Panc1 (cell line): ENCODE measurements at regions not wholly inside any gene's neighbourhood (a gene's known extent, or its start where the extent isn't known, plus 50 kb on each side); places are given as distances from the start of the nearest gene placed in this dataset.

Source experiments
- ATAC-seq: fragments of 200-7000 bp; cut with Tn5 transposase; 2 replicates; pipeline ENCODE4 v1.9.1; 2020; ENCODE audit warnings: mild to moderate bottlenecking, moderate library complexity
- BruUV-seq: library from RNA; stranded (reverse); fragments of 400-500 nt; replicated peaks from 2 replicates; lab custom pipeline; 2021; lab: Mats Ljungman, UMichigan
- CTCF ChIA-PET: fragments of 300-600 bp; sonication (Branson Sonifier 250); formaldehyde crosslinking; loops from one replicate; lab custom pipeline; 2022; ENCODE audit warnings: antibody characterized with exemption; lab: Charles Lee
- POLR2A ChIA-PET: fragments of 300-600 bp; sonication (Branson Sonifier 250); formaldehyde crosslinking; loops from one replicate; lab custom pipeline; 2022; ENCODE audit warnings: antibody characterized with exemption; lab: Charles Lee
- DNase-seq: peaks from one replicate; pipeline ENCODE4 v3.0.0-alpha.2; 2010; ENCODE audit warnings: low read depth, low spot score
- H3K27ac ChIP-seq: 2 replicates; pipeline ENCODE4 v1.5.1; 2011; ENCODE audit warnings: mild to moderate bottlenecking, low read length, inconsistent platforms
- H3K27me3 ChIP-seq: fragments of 200-500 bp; sonication (Bioruptor generic); 2 replicates; pipeline ENCODE4 v1.6.0; 2014; ENCODE audit warnings: low read length, inconsistent platforms; ENCODE audit not compliant: control insufficient read depth, insufficient read depth
- H3K36me3 ChIP-seq: fragments of 200-500 bp; sonication (Bioruptor generic); 2 replicates; pipeline ENCODE4 v1.5.1; 2014; ENCODE audit warnings: inconsistent platforms, mild to moderate bottlenecking, low read length, moderate library complexity; ENCODE audit not compliant: control insufficient read depth, insufficient read depth
- H3K4me1 ChIP-seq: 2 replicates; pipeline ENCODE4 v1.5.1; 2011; ENCODE audit warnings: inconsistent platforms, mild to moderate bottlenecking, low read length, moderate library complexity; ENCODE audit not compliant: control insufficient read depth, insufficient read depth
- H3K4me3 ChIP-seq, 2 experiments: 2 replicates each; pipeline ENCODE4 v1.5.1; 2011 to 2012; ENCODE audit warnings: low read depth in 2 of 2, low read length in 2 of 2, mild to moderate bottlenecking in 2 of 2, inconsistent platforms in 1 of 2, moderate library complexity in 1 of 2
- H3K9me3 ChIP-seq: fragments of 200-500 bp; sonication (Bioruptor generic); 2 replicates; pipeline ENCODE4 v1.5.1; 2014; ENCODE audit warnings: low read depth, mild to moderate bottlenecking, inconsistent platforms, low read length, moderate library complexity; ENCODE audit not compliant: control insufficient read depth, insufficient read depth
- CTCF ChIP-seq: fragments of 450-650 bp; IDR thresholded peaks from 2 replicates; pipeline ENCODE4 v1.5.1; 2017; ENCODE audit warnings: mild to moderate bottlenecking
- POLR2AphosphoS5 ChIP-seq: IDR thresholded peaks from 2 replicates; pipeline ENCODE4 v1.6.1; 2012; ENCODE audit warnings: mild to moderate bottlenecking, low read depth, low read length, moderate library complexity
- SIN3A ChIP-seq: IDR thresholded peaks from 2 replicates; pipeline ENCODE4 v1.6.1; 2012; ENCODE audit warnings: low read depth, mild to moderate bottlenecking, low read length, moderate library complexity, borderline replicate concordance; ENCODE audit not compliant: insufficient read depth
- TCF7L2 ChIP-seq: IDR thresholded peaks from 2 replicates; pipeline ENCODE4 v1.6.1; 2011; ENCODE audit warnings: mild to moderate bottlenecking, low read depth, low read length, inconsistent platforms
- in situ Hi-C: cut with HindIII; loops from 2 replicates; pipeline ENCODE4 v1.10.0; 2016; ENCODE audit warnings: low sequenced_read_pairs, low pct_unique_long_range_greater_than_20kb
- intact Hi-C: fragments of 100-400 bp; cut with micrococcal nuclease; formaldehyde crosslinking; loops from one replicate; pipeline ENCODE4 v1.10.0; 2022; ENCODE audit not compliant: unreplicated experiment
- TF ChIP-seq, protein P1 (sequence below), 2 experiments: IDR thresholded peaks; 2 replicates each; pipeline ENCODE4 v1.6.1; 2011 to 2012; ENCODE audit warnings: low read depth in 2 of 2, control low read depth in 1 of 2, low read length in 1 of 2, mild to moderate bottlenecking in 1 of 2, moderate library complexity in 1 of 2; ENCODE audit not compliant: insufficient read depth in 1 of 2

GRCh38 chrX:20372533-20372932, 105.8 kb upstream of the RPS6KA3 start:
- no peak overlapping the region for H3K4me3 ChIP-seq
- in situ Hi-C loops (no loop called here), intact Hi-C loops (no loop called here)
- BruUV-seq = no TSS peak
- no peaks in the 10 kb centered on the region for H3K27me3 ChIP-seq
- POLR2A ChIA-PET = no interaction called here
- no peaks in the 10 kb centered on the region for H3K36me3 ChIP-seq
- no peaks in the 10 kb centered on the region; the same call in 1 of the 2 replicates for H3K4me1 ChIP-seq
- CTCF ChIA-PET = no interaction called here
- H3K27ac ChIP-seq = no peak overlapping the region
- no peak for ATAC-seq
- H3K9me3 ChIP-seq = no peaks in the 10 kb centered on the region
- no peak for DNase-seq
- TF ChIP-seq CTCF (no peak), POLR2AphosphoS5 (no peak), SIN3A (no peak), TCF7L2 (no peak)
- TF ChIP-seq, protein P1, sequence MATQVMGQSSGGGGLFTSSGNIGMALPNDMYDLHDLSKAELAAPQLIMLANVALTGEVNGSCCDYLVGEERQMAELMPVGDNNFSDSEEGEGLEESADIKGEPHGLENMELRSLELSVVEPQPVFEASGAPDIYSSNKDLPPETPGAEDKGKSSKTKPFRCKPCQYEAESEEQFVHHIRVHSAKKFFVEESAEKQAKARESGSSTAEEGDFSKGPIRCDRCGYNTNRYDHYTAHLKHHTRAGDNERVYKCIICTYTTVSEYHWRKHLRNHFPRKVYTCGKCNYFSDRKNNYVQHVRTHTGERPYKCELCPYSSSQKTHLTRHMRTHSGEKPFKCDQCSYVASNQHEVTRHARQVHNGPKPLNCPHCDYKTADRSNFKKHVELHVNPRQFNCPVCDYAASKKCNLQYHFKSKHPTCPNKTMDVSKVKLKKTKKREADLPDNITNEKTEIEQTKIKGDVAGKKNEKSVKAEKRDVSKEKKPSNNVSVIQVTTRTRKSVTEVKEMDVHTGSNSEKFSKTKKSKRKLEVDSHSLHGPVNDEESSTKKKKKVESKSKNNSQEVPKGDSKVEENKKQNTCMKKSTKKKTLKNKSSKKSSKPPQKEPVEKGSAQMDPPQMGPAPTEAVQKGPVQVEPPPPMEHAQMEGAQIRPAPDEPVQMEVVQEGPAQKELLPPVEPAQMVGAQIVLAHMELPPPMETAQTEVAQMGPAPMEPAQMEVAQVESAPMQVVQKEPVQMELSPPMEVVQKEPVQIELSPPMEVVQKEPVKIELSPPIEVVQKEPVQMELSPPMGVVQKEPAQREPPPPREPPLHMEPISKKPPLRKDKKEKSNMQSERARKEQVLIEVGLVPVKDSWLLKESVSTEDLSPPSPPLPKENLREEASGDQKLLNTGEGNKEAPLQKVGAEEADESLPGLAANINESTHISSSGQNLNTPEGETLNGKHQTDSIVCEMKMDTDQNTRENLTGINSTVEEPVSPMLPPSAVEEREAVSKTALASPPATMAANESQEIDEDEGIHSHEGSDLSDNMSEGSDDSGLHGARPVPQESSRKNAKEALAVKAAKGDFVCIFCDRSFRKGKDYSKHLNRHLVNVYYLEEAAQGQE (IDR thresholded peaks at IDR 0.05; ENCODE audit: insufficient read depth in 1 of 2, low read depth in 2 of 2, low read length in 1 of 2) = no peak

DNA sequence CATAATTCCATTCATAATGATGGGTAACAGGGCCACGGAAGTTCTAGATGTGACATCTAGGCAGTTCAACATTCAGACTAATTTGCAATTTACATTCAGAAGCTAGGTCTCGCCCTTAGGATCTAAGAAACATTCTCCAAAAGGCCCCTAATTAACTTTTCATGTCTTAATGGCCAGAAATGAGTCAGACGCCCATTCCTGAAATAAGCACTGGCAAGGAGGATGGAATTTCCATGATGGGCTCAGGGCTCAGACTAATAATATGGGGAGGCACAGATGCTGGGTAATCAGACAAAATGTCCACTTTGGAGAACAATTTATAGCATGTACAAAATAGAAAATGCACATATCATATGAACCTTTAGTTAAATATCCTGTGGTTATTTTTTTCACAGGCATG, 102.8 kb upstream of the RPS6KA3 start:
- ChIA-PET CTCF (no interaction called here), POLR2A (no interaction called here)
- TF ChIP-seq SIN3A (no peak), CTCF (no peak), POLR2AphosphoS5 (no peak), TCF7L2 (no peak)
- TF ChIP-seq, protein P1 (IDR thresholded peaks at IDR 0.05; ENCODE audit: insufficient read depth in 1 of 2, low read depth in 2 of 2, low read length in 1 of 2) = no peak
- Histone ChIP-seq H3K9me3 (no peaks in the 10 kb centered on the region), H3K4me3 (no peak overlapping the region), H3K4me1 (no peaks in the 10 kb centered on the region; the same call in 1 of the 2 replicates), H3K27me3 (no peaks in the 10 kb centered on the region), H3K27ac (no peak overlapping the region), H3K36me3 (no peaks in the 10 kb centered on the region)
- BruUV-seq = no TSS peak
- in situ Hi-C loops (no loop called here), intact Hi-C loops (no loop called here)
- ATAC-seq = no peak
- DNase-seq = no peak
